G401 (cell line): ENCODE measurements at regions not wholly inside any gene's neighbourhood (a gene's known extent, or its start where the extent isn't known, plus 50 kb on each side); places are given as distances from the start of the nearest gene placed in this dataset.
"Not testable (repeated sequence)": the region's sequence is repeated elsewhere in the genome, so short reads cannot be mapped to it uniquely, and the experiment has no call there.

Source experiments
- DNase-seq: peaks from one replicate; pipeline ENCODE4 v3.0.0-alpha.2; 2015; ENCODE audit warnings: low spot score
- in situ Hi-C: cut with HindIII; loops from 2 replicates; pipeline ENCODE4 v1.10.0; 2016; ENCODE audit warnings: low sequenced_read_pairs, mixed read lengths

GRCh38 chr1:104263110-104263509 lies 513.4 kb downstream of the AMY1C start:
- DNase-seq, in situ Hi-C loops: not testable (repeated sequence)

- in situ Hi-C loops = no loop called here
These were observed 514.8 kb downstream of the AMY1C start for GRCh38 chr1:104264521-104264920.

GRCh38 chr1:104265163-104265562 lies 515.5 kb downstream of the AMY1C start:
- no peak for DNase-seq
- in situ Hi-C loops = no loop called here

More at GRCh38 chr1:104264521-104264920, 514.8 kb downstream of the AMY1C start:
- DNase-seq = no peak

- in situ Hi-C loops = no loop called here
- DNase-seq = no peak
These were observed 516.9 kb downstream of the AMY1C start for GRCh38 chr1:104266612-104267011.

- DNase-seq, in situ Hi-C loops: not testable (repeated sequence)
These were observed 538.6 kb downstream of the AMY1C start for GRCh38 chr1:104288322-104288721.

GRCh38 chr1:104291156-104291555 lies 541.5 kb downstream of the AMY1C start:
- in situ Hi-C loops = no loop called here
- no peak for DNase-seq

- in situ Hi-C loops = no loop called here
- DNase-seq = no peak
These were observed 544.6 kb downstream of the AMY1C start for GRCh38 chr1:104294259-104294658.

GRCh38 chr1:104295511-104295910 lies 545.8 kb downstream of the AMY1C start:
- DNase-seq = no peak
- in situ Hi-C loops = no loop called here

GRCh38 chr1:104309673-104310072 lies 560.0 kb downstream of the AMY1C start:
- no peak for DNase-seq
- in situ Hi-C loops = no loop called here

- in situ Hi-C loops = no loop called here
- no peak for DNase-seq
These were observed 566.1 kb downstream of the AMY1C start for GRCh38 chr1:104315823-104316222.

GRCh38 chr1:104322131-104322530 lies 572.4 kb downstream of the AMY1C start:
- DNase-seq = no peak
- in situ Hi-C loops = no loop called here

- DNase-seq = no peak
- in situ Hi-C loops = no loop called here
These were observed 579.6 kb downstream of the AMY1C start for GRCh38 chr1:104329278-104329677.

GRCh38 chr1:104331763-104332162 lies 582.1 kb downstream of the AMY1C start:
- in situ Hi-C loops = no loop called here
- DNase-seq = no peak

- in situ Hi-C loops, DNase-seq: not testable (repeated sequence)
These were observed 588.2 kb downstream of the AMY1C start for GRCh38 chr1:104337927-104338326.

GRCh38 chr1:104341944-104342343 lies 592.2 kb downstream of the AMY1C start:
- in situ Hi-C loops = no loop called here
- no peak for DNase-seq

GRCh38 chr1:104348277-104348676 lies 598.6 kb downstream of the AMY1C start:
- DNase-seq = no peak
- in situ Hi-C loops = no loop called here

- in situ Hi-C loops = no loop called here
- DNase-seq = no peak
These were observed 603.9 kb downstream of the AMY1C start for GRCh38 chr1:104353580-104353979.

GRCh38 chr1:104358086-104358485 lies 608.4 kb downstream of the AMY1C start:
- DNase-seq = no peak
- in situ Hi-C loops = no loop called here

GRCh38 chr1:104358621-104359020 lies 608.9 kb downstream of the AMY1C start:
- in situ Hi-C loops = no loop called here
- no peak for DNase-seq

- in situ Hi-C loops = no loop called here
- DNase-seq = no peak
These were observed 628.7 kb downstream of the AMY1C start for GRCh38 chr1:104378414-104378813.

- in situ Hi-C loops = no loop called here
- DNase-seq = no peak
These were observed 630.3 kb downstream of the AMY1C start for GRCh38 chr1:104380003-104380402.
